Loucy (cell line): ENCODE measurements at regions not wholly inside any gene's neighbourhood (a gene's known extent, or its start where the extent isn't known, plus 50 kb on each side); places are given as distances from the start of the nearest gene placed in this dataset.

Source experiments
- H2AFZ ChIP-seq: fragments of 200-600 bp; sonication (generic); 2 replicates; pipeline ENCODE4 v1.6.0; 2016; ENCODE audit warnings: antibody characterized with exemption, mild to moderate bottlenecking, low read length, moderate library complexity
- H3F3A ChIP-seq: fragments of 200-600 bp; 2 replicates; pipeline ENCODE4 v1.6.0; 2016; ENCODE audit warnings: antibody characterized with exemption, low read depth, mild to moderate bottlenecking
- H3K27me3 ChIP-seq: fragments of 200-600 bp; sonication (generic); 2 replicates; pipeline ENCODE4 v1.6.1; 2014; ENCODE audit warnings: low read length, mild to moderate bottlenecking; ENCODE audit not compliant: insufficient read depth, poor library complexity, severe bottlenecking
- H3K36me3 ChIP-seq: fragments of 200-600 bp; sonication (generic); 2 replicates; pipeline ENCODE4 v1.6.1; 2016; ENCODE audit warnings: low read length; ENCODE audit not compliant: insufficient read depth
- H3K4me1 ChIP-seq: fragments of 200-600 bp; sonication (generic); 2 replicates; pipeline ENCODE4 v1.5.1; 2014; ENCODE audit warnings: low read length, mild to moderate bottlenecking; ENCODE audit not compliant: insufficient read depth, poor library complexity, severe bottlenecking
- H3K4me2 ChIP-seq: fragments of 200-600 bp; sonication (generic); 2 replicates; pipeline ENCODE4 v1.6.0; 2014; ENCODE audit warnings: antibody characterized with exemption, low read length, low read depth, mild to moderate bottlenecking; ENCODE audit not compliant: poor library complexity, severe bottlenecking
- H3K4me3 ChIP-seq: fragments of 200-600 bp; sonication (generic); 2 replicates; pipeline ENCODE4 v1.5.1; 2014; ENCODE audit warnings: low read length, mild to moderate bottlenecking, mixed read lengths; ENCODE audit not compliant: poor library complexity, severe bottlenecking
- H3K79me2 ChIP-seq: fragments of 200-600 bp; sonication (generic); 2 replicates; pipeline ENCODE4 v1.6.1; 2014; ENCODE audit warnings: low read length; ENCODE audit not compliant: insufficient read depth
- H3K9ac ChIP-seq: fragments of 200-600 bp; sonication (generic); 2 replicates; pipeline ENCODE4 v1.6.0; 2014; ENCODE audit warnings: mild to moderate bottlenecking, low read depth, low read length, moderate library complexity; ENCODE audit not compliant: poor library complexity, severe bottlenecking
- H3K9me2 ChIP-seq: fragments of 200-600 bp; sonication (generic); replicated peaks from 2 replicates; pipeline ENCODE4 v1.6.1; 2016; ENCODE audit warnings: low read depth, low read length, mixed read lengths
- H3K9me3 ChIP-seq: fragments of 200-600 bp; sonication (generic); 2 replicates; pipeline ENCODE4 v1.6.1; 2014; ENCODE audit warnings: mild to moderate bottlenecking, antibody characterized with exemption, low read length, low read depth; ENCODE audit not compliant: insufficient read depth
- H4K20me1 ChIP-seq: fragments of 200-600 bp; sonication (generic); 2 replicates; pipeline ENCODE4 v1.6.0; 2014; ENCODE audit warnings: antibody characterized with exemption, low read length, mild to moderate bottlenecking; ENCODE audit not compliant: insufficient read depth, poor library complexity, severe bottlenecking
- EZH2phosphoT487 ChIP-seq: fragments of 200-600 bp; IDR thresholded peaks from 2 replicates; pipeline ENCODE4 v1.6.1; 2018; ENCODE audit warnings: antibody characterized with exemption, mild to moderate bottlenecking, moderate library complexity, borderline replicate concordance
- TF ChIP-seq, protein P1 (sequence below): fragments of 200-600 bp; sonication (generic); conservative IDR thresholded peaks from 2 replicates; pipeline ENCODE4 v1.5.1; 2014; ENCODE audit warnings: mild to moderate bottlenecking, antibody characterized with exemption, low read length

DNA sequence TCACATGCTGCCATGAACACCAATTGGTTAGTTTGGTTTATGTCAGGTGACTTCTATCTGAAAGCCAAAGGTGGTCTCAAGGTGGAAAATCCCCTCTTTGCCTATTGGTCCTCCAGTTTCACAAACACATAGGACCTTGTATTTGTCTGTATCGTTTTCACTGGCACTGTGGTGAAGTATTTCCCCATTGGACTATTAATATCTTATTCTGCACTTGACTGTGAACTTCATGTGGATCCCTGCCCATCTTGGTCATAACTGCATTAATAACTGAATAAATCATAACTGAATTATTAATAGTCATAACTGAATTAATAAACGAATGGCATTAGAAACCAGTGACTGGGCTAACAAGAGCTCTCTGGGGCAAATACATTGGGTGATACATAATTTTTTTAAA lies 341.3 kb upstream of the ADAMTS9 start:
- no peaks in the 10 kb centered on the region for H4K20me1 ChIP-seq
- H3K9me3 ChIP-seq, result no peaks in the 10 kb centered on the region
- no peaks in the 10 kb centered on the region for H3F3A ChIP-seq
- H3K9ac ChIP-seq, result no peak overlapping the region
- H3K4me1 ChIP-seq, result peaks cover 5% of the 10 kb centered on the region
- no peak for TF ChIP-seq EZH2phosphoT487
- TF ChIP-seq, protein P1, sequence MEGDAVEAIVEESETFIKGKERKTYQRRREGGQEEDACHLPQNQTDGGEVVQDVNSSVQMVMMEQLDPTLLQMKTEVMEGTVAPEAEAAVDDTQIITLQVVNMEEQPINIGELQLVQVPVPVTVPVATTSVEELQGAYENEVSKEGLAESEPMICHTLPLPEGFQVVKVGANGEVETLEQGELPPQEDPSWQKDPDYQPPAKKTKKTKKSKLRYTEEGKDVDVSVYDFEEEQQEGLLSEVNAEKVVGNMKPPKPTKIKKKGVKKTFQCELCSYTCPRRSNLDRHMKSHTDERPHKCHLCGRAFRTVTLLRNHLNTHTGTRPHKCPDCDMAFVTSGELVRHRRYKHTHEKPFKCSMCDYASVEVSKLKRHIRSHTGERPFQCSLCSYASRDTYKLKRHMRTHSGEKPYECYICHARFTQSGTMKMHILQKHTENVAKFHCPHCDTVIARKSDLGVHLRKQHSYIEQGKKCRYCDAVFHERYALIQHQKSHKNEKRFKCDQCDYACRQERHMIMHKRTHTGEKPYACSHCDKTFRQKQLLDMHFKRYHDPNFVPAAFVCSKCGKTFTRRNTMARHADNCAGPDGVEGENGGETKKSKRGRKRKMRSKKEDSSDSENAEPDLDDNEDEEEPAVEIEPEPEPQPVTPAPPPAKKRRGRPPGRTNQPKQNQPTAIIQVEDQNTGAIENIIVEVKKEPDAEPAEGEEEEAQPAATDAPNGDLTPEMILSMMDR, result no peak
- H3K4me3 ChIP-seq, result no peak overlapping the region
- no peaks in the 10 kb centered on the region for H3K36me3 ChIP-seq
- no peaks in the 10 kb centered on the region for H3K79me2 ChIP-seq
- H3K4me2 ChIP-seq, result no peak overlapping the region
- H2AFZ ChIP-seq, result no peak overlapping the region
- H3K27me3 ChIP-seq, result no peaks in the 10 kb centered on the region
- H3K9me2 ChIP-seq, result no peaks in the 10 kb centered on the region

DNA sequence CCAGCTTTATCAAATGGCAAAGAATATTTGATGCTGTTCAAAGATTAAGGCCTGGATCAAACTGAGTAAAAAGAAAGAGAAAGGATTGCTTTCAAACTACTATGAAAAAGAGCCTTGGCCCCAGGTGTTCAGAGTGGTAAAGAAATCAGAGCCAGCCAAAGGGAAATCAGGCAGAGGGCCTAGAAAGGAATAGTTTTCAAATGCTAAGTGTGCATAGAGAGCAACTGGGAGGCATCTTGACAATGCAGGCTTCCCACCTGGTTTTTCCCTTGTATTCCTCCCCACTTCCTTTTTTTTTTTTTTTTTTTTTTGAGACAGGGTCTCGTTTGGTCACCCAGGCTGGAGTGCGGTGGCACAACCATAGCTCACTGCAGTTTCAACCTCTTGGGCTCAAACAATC lies 340.2 kb upstream of the ADAMTS9 start:
- Histone ChIP-seq H3K9ac (no peak overlapping the region), H3K36me3 (no peaks in the 10 kb centered on the region), H2AFZ (no peak overlapping the region), H3K9me3 (no peaks in the 10 kb centered on the region), H4K20me1 (no peaks in the 10 kb centered on the region), H3K4me3 (no peak overlapping the region), H3F3A (no peaks in the 10 kb centered on the region), H3K79me2 (no peaks in the 10 kb centered on the region), H3K4me2 (no peak overlapping the region), H3K4me1 (peaks cover 5% of the 10 kb centered on the region), H3K9me2 (no peaks in the 10 kb centered on the region), H3K27me3 (no peaks in the 10 kb centered on the region)
- TF ChIP-seq EZH2phosphoT487, result no peak
- TF ChIP-seq, protein P1, result no peak

GRCh38 chr3:65027335-65027734 lies 339.5 kb upstream of the ADAMTS9 start:
- Histone ChIP-seq H3K9ac (no peak overlapping the region), H2AFZ (no peak overlapping the region), H3K27me3 (no peaks in the 10 kb centered on the region), H3F3A (no peaks in the 10 kb centered on the region), H3K9me2 (no peaks in the 10 kb centered on the region), H4K20me1 (no peaks in the 10 kb centered on the region), H3K36me3 (no peaks in the 10 kb centered on the region), H3K4me1 (peaks cover 5% of the 10 kb centered on the region), H3K79me2 (no peaks in the 10 kb centered on the region), H3K4me3 (no peak overlapping the region), H3K9me3 (no peaks in the 10 kb centered on the region), H3K4me2 (no peak overlapping the region)
- no peak for TF ChIP-seq EZH2phosphoT487
- TF ChIP-seq, protein P1, result no peak
